OCI-LY1 (cell line): ENCODE measurements at regions not wholly inside any gene's neighbourhood (a gene's known extent, or its start where the extent isn't known, plus 50 kb on each side); places are given as distances from the start of the nearest gene placed in this dataset.

Source experiments
- H2AFZ ChIP-seq: fragments of 200-600 bp; sonication (generic), shearing (Covaris generic); 2 replicates; pipeline ENCODE4 v1.6.0; 2014; ENCODE audit warnings: antibody characterized with exemption, mild to moderate bottlenecking, low read length
- H3F3A ChIP-seq: fragments of 200-600 bp; sonication (generic), shearing (Covaris generic); 2 replicates; pipeline ENCODE4 v1.6.0; 2014; ENCODE audit warnings: mild to moderate bottlenecking, antibody characterized with exemption, low read length, moderate library complexity; ENCODE audit not compliant: insufficient read depth
- H3K27ac ChIP-seq: fragments of 200-600 bp; sonication (generic); 2 replicates; pipeline ENCODE4 v1.5.1; 2014; ENCODE audit warnings: low read length, mixed run types, mild to moderate bottlenecking, low read depth; ENCODE audit not compliant: poor library complexity, severe bottlenecking
- H3K27me3 ChIP-seq: fragments of 200-600 bp; sonication (generic); 2 replicates; pipeline ENCODE4 v1.6.0; 2014; ENCODE audit warnings: antibody characterized with exemption, mild to moderate bottlenecking, low read length, moderate library complexity; ENCODE audit not compliant: insufficient read depth
- H3K36me3 ChIP-seq: fragments of 200-600 bp; sonication (generic); 2 replicates; pipeline ENCODE4 v1.6.1; 2014; ENCODE audit warnings: mild to moderate bottlenecking, antibody characterized with exemption, low read length, moderate library complexity, mixed read lengths; ENCODE audit not compliant: insufficient read depth
- H3K4me1 ChIP-seq: fragments of 200-600 bp; sonication (generic); 2 replicates; pipeline ENCODE4 v1.5.1; 2014; ENCODE audit warnings: mild to moderate bottlenecking, low read length, moderate library complexity; ENCODE audit not compliant: insufficient read depth, severe bottlenecking
- H3K4me2 ChIP-seq: fragments of 200-600 bp; sonication (generic), shearing (Covaris generic); 2 replicates; pipeline ENCODE4 v1.6.1; 2014; ENCODE audit warnings: low read length
- H3K4me3 ChIP-seq: fragments of 200-600 bp; sonication (generic); 2 replicates; pipeline ENCODE4 v1.5.1; 2014; ENCODE audit warnings: low read length, low read depth, mild to moderate bottlenecking, mixed read lengths; ENCODE audit not compliant: poor library complexity, severe bottlenecking
- H3K79me2 ChIP-seq: fragments of 200-600 bp; shearing (Covaris generic); 2 replicates; pipeline ENCODE4 v1.6.1; 2016; ENCODE audit warnings: mixed run types, low read length, mixed read lengths; ENCODE audit not compliant: insufficient read depth
- H3K9ac ChIP-seq: fragments of 200-600 bp; sonication (generic), shearing (Covaris generic); 2 replicates; pipeline ENCODE4 v1.6.1; 2014; ENCODE audit warnings: mild to moderate bottlenecking, low read length, mixed read lengths
- H3K9me2 ChIP-seq: fragments of 200-600 bp; sonication (generic), shearing (Covaris generic); 2 replicates; pipeline ENCODE4 v1.6.1; 2014; ENCODE audit warnings: low read depth, mild to moderate bottlenecking, low read length, mixed read lengths
- H3K9me3 ChIP-seq: fragments of 200-600 bp; shearing (Covaris generic); 2 replicates; pipeline ENCODE4 v1.6.1; 2014; ENCODE audit warnings: low read length, mixed read lengths
- H4K20me1 ChIP-seq: fragments of 200-600 bp; sonication (generic), shearing (Covaris generic); 2 replicates; pipeline ENCODE4 v1.6.0; 2016; ENCODE audit warnings: mild to moderate bottlenecking, low read length; ENCODE audit not compliant: insufficient read depth
- CTCF ChIP-seq: fragments of 200-600 bp; sonication (generic), shearing (Covaris generic); IDR thresholded peaks from 2 replicates; pipeline ENCODE4 v1.5.1; 2017; ENCODE audit warnings: mild to moderate bottlenecking, antibody characterized with exemption, low read length, moderate library complexity, mixed read lengths
- EZH2 ChIP-seq: fragments of 200-600 bp; sonication (generic), shearing (Covaris generic); IDR thresholded peaks from 2 replicates; pipeline ENCODE4 v1.8.0; 2017; ENCODE audit warnings: borderline replicate concordance, mixed run types, mild to moderate bottlenecking, antibody characterized with exemption, low read length, moderate library complexity, mixed read lengths

- Histone ChIP-seq H3K27me3 (no peaks in the 10 kb centered on the region), H3K27ac (no peak overlapping the region), H3K4me2 (no peak overlapping the region), H3K79me2 (no peaks in the 10 kb centered on the region), H4K20me1 (no peaks in the 10 kb centered on the region), H3K4me1 (no peaks in the 10 kb centered on the region), H3K9ac (no peak overlapping the region), H3F3A (no peaks in the 10 kb centered on the region), H3K4me3 (no peak overlapping the region), H3K36me3 (no peaks in the 10 kb centered on the region), H3K9me2 (no peaks in the 10 kb centered on the region), H3K9me3 (no peaks in the 10 kb centered on the region), H2AFZ (no peak overlapping the region)
- TF ChIP-seq EZH2 (no peak), CTCF (no peak)
Observed at GRCh38 chr11:103651341-103651998, 385.0 kb upstream of the DDI1 start.

DNA sequence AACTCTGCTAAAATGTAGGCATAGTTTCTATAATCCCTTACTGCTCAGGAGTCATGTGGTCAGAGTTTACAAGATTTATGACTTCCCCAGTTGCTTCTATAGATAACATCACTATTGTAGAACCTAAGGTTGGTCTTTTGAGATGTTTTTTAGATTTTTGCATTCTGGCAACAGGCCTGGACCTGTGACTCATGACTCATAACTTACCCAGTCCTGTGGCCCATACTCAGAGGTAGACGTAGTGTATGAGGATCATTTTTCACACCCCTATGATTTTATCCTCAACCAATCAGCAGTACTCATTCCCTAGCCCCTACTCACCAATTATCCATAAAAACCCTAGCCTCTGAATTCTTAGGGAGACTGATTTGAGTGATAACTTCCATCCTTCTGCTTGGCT, 384.4 kb upstream of the DDI1 start:
- Histone ChIP-seq H3K9ac (no peak overlapping the region), H3K9me3 (no peaks in the 10 kb centered on the region), H3K27ac (no peak overlapping the region), H3K9me2 (no peaks in the 10 kb centered on the region), H3K79me2 (no peaks in the 10 kb centered on the region), H3F3A (no peaks in the 10 kb centered on the region), H4K20me1 (no peaks in the 10 kb centered on the region), H2AFZ (no peak overlapping the region), H3K36me3 (no peaks in the 10 kb centered on the region), H3K4me1 (no peaks in the 10 kb centered on the region), H3K4me2 (no peak overlapping the region), H3K4me3 (no peak overlapping the region), H3K27me3 (no peaks in the 10 kb centered on the region)
- no peak for TF ChIP-seq CTCF

GRCh38 chr11:103656382-103656781, 380.1 kb upstream of the DDI1 start:
- Histone ChIP-seq H3K9ac (no peak overlapping the region), H3K79me2 (no peaks in the 10 kb centered on the region), H3K4me2 (no peak overlapping the region), H4K20me1 (no peaks in the 10 kb centered on the region), H3K36me3 (no peaks in the 10 kb centered on the region), H3K4me3 (no peak overlapping the region), H3K4me1 (no peaks in the 10 kb centered on the region), H3K27me3 (no peaks in the 10 kb centered on the region), H3K9me3 (no peaks in the 10 kb centered on the region), H3K9me2 (no peaks in the 10 kb centered on the region), H3K27ac (no peak overlapping the region), H2AFZ (no peak overlapping the region), H3F3A (no peaks in the 10 kb centered on the region)
- TF ChIP-seq CTCF, result no peak
- no peak for TF ChIP-seq EZH2
